22Rv1 (cell line): ENCODE measurements at regions not wholly inside any gene's neighbourhood (a gene's known extent, or its start where the extent isn't known, plus 50 kb on each side); places are given as distances from the start of the nearest gene placed in this dataset.

Experiments used
- CTCF ChIP-seq: fragments of 450-650 bp; IDR thresholded peaks from 2 replicates; pipeline ENCODE4 v1.5.1; 2017; ENCODE audit warnings: mild to moderate bottlenecking
- ZFX ChIP-seq: fragments of 450-650 bp; IDR thresholded peaks from 2 replicates; pipeline ENCODE4 v1.6.1; 2017; ENCODE audit warnings: antibody characterized with exemption, borderline replicate concordance

GRCh38 chr2:128967646-128968045 lies 649.0 kb upstream of the HS6ST1 start:
- TF ChIP-seq CTCF, result no peak
- no peak for TF ChIP-seq ZFX
